ENCODE measurements at regions not wholly inside any gene's neighbourhood (a gene's known extent, or its start where the extent isn't known, plus 50 kb on each side); places are given as distances from the start of the nearest gene placed in this dataset.

GRCh38 chr5:93331241-93331640 lies 249.8 kb downstream of the NR2F1-AS1 start:
- H3K27ac ChIP-seq, result no peak overlapping the region
- intact Hi-C loops (cut with DNase I), result no loop called here
- no peaks in the 10 kb centered on the region for H3K4me1 ChIP-seq
- H3K27me3 ChIP-seq, result no peaks in the 10 kb centered on the region
- H3K4me3 ChIP-seq (replicated peaks in 1 of 3), result no peak overlapping the region
- no peaks in the 10 kb centered on the region for H3K9me3 ChIP-seq
- TF ChIP-seq CTCF (IDR thresholded peaks at IDR 0.05), result no peak
- WGBS, 2 donors, result 95 to 98% methylated on average over 1 of the region's 1 CpG
- H3K36me3 ChIP-seq, result no peaks in the 10 kb centered on the region
- no peak for DNase-seq

- DNase-seq, result no peak
- H3K27ac ChIP-seq, result no peak overlapping the region
- intact Hi-C loops (cut with DNase I), result no loop called here
- H3K36me3 ChIP-seq, result no peaks in the 10 kb centered on the region
- H3K4me3 ChIP-seq (replicated peaks in 1 of 3), result no peak overlapping the region
- WGBS, 2 donors, result 47 to 50% methylated on average over 2 of the region's 2 CpGs
- H3K27me3 ChIP-seq, result no peaks in the 10 kb centered on the region
- no peak for TF ChIP-seq CTCF (IDR thresholded peaks at IDR 0.05)
- TF ChIP-seq POLR2A (IDR thresholded peaks at IDR 0.05), result no peak
- H3K9me3 ChIP-seq, result no peaks in the 10 kb centered on the region
- no peaks in the 10 kb centered on the region for H3K4me1 ChIP-seq
These were observed 250.5 kb downstream of the NR2F1-AS1 start for GRCh38 chr5:93330506-93330905.

- intact Hi-C loops (cut with DNase I), result no loop called here
- DNase-seq, result no peak
- no peak overlapping the region for H3K27ac ChIP-seq
- H3K4me1 ChIP-seq, result no peaks in the 10 kb centered on the region
- H3K4me3 ChIP-seq (replicated peaks in 1 of 3), result no peak overlapping the region
- H3K27me3 ChIP-seq, result no peaks in the 10 kb centered on the region
- TF ChIP-seq CTCF (IDR thresholded peaks at IDR 0.05) (no peak), POLR2A (IDR thresholded peaks at IDR 0.05) (no peak)
- no peaks in the 10 kb centered on the region for H3K36me3 ChIP-seq
- no peaks in the 10 kb centered on the region for H3K9me3 ChIP-seq
- WGBS, 2 donors, result 61 to 73% methylated on average over 1 of the region's 1 CpG
These were observed 251.3 kb downstream of the NR2F1-AS1 start for GRCh38 chr5:93329756-93330155.

GRCh38 chr5:93328833-93329232 lies 252.2 kb downstream of the NR2F1-AS1 start:
- intact Hi-C loops (cut with DNase I), result no loop called here
- no peaks in the 10 kb centered on the region for H3K4me1 ChIP-seq
- H3K27me3 ChIP-seq, result no peaks in the 10 kb centered on the region
- WGBS, 2 donors, result 28 to 35% methylated on average over 1 of the region's 1 CpG
- no peaks in the 10 kb centered on the region for H3K9me3 ChIP-seq
- DNase-seq, result no peak
- H3K4me3 ChIP-seq (replicated peaks in 1 of 3), result no peak overlapping the region
- H3K27ac ChIP-seq, result no peak overlapping the region
- TF ChIP-seq CTCF (IDR thresholded peaks at IDR 0.05) (no peak), POLR2A (IDR thresholded peaks at IDR 0.05) (no peak)
- H3K36me3 ChIP-seq, result no peaks in the 10 kb centered on the region

- WGBS, 2 donors, result 41 to 59% methylated on average over 1 of the region's 1 CpG
- Histone ChIP-seq H3K9me3 (no peaks in the 10 kb centered on the region), H3K27me3 (no peaks in the 10 kb centered on the region), H3K4me1 (no peaks in the 10 kb centered on the region), H3K36me3 (no peaks in the 10 kb centered on the region), H3K27ac (no peak overlapping the region), H3K4me3 (replicated peaks in 1 of 3) (no peak overlapping the region)
- intact Hi-C loops (cut with DNase I), result no loop called here
- DNase-seq, result no peak
- TF ChIP-seq CTCF (IDR thresholded peaks at IDR 0.05) (no peak), POLR2A (IDR thresholded peaks at IDR 0.05) (no peak)
These were observed 253.4 kb downstream of the NR2F1-AS1 start for GRCh38 chr5:93327605-93328004.

Data from thyroid gland (tissue), 4 donors.